IMR-90 (cell line): ENCODE measurements at regions not wholly inside any gene's neighbourhood (a gene's known extent, or its start where the extent isn't known, plus 50 kb on each side); places are given as distances from the start of the nearest gene placed in this dataset.
"Not testable (repeated sequence)": the region's sequence is repeated elsewhere in the genome, so short reads cannot be mapped to it uniquely, and the experiment has no call there.

Source experiments
- ATAC-seq: fragments of 200-7000 bp; cut with Tn5 transposase; 2 replicates; pipeline ENCODE4 v1.9.1; 2020; ENCODE audit warnings: low read depth, mild to moderate bottlenecking, moderate library complexity
- BruUV-seq: library from RNA; stranded (reverse); fragments of 400-500 nt; replicated peaks from 2 replicates; lab custom pipeline; 2021; lab: Mats Ljungman, UMichigan
- CTCF ChIA-PET: fragments of 300-600 bp; formaldehyde crosslinking; extraction: SDS; loops from one replicate; lab custom pipeline; 2021; ENCODE audit warnings: antibody characterized with exemption; lab: Yijun Ruan, JAX
- POLR2A ChIA-PET: fragments of 300-600 bp; sonication (Branson Sonifier 250); formaldehyde crosslinking; loops from one replicate; lab custom pipeline; 2022; ENCODE audit warnings: antibody characterized with exemption; ENCODE audit not compliant: unreplicated experiment; lab: Charles Lee
- DNase-seq: peaks from one replicate; pipeline ENCODE4 v3.0.0; 2013
- H2AFZ ChIP-seq: replicated peaks from 2 replicates; pipeline ENCODE3; 2013; ENCODE audit warnings: low read length, mild to moderate bottlenecking; ENCODE audit not compliant: poor library complexity
- H2AK5ac ChIP-seq: 2 replicates; pipeline ENCODE4 v1.6.1; 2013; ENCODE audit warnings: low read depth, low read length, inconsistent platforms
- H2AK9ac ChIP-seq: replicated peaks from 2 replicates; pipeline ENCODE3; 2013; ENCODE audit warnings: mild to moderate bottlenecking, low read depth, low read length, moderate library complexity; ENCODE audit not compliant: poor library complexity
- H2BK120ac ChIP-seq: 2 replicates; pipeline ENCODE4 v1.6.1; 2013; ENCODE audit warnings: low read depth, low read length, inconsistent platforms
- H2BK15ac ChIP-seq: 3 replicates; pipeline ENCODE4 v1.6.1; 2013; ENCODE audit warnings: low read depth, low read length, inconsistent platforms
- H2BK20ac ChIP-seq: 2 replicates; pipeline ENCODE4 v1.6.1; 2013; ENCODE audit warnings: low read depth, mild to moderate bottlenecking, inconsistent platforms, low read length, moderate library complexity
- H2BK5ac ChIP-seq: 2 replicates; pipeline ENCODE4 v1.6.1; 2013; ENCODE audit warnings: mild to moderate bottlenecking, low read depth, low read length, inconsistent platforms; ENCODE audit not compliant: poor library complexity, severe bottlenecking
- H3K14ac ChIP-seq: replicated peaks from 2 replicates; pipeline ENCODE4 v1.6.1; 2013; ENCODE audit warnings: low read depth, low read length, inconsistent platforms
- H3K18ac ChIP-seq: 2 replicates; pipeline ENCODE4 v1.6.1; 2013; ENCODE audit warnings: low read depth, low read length, control low read depth
- H3K23ac ChIP-seq: 2 replicates; pipeline ENCODE4 v1.6.1; 2013; ENCODE audit warnings: low read depth, low read length, inconsistent platforms
- H3K27ac ChIP-seq: 2 replicates; pipeline ENCODE4 v1.5.1; 2013; ENCODE audit warnings: mild to moderate bottlenecking, control low read depth, low read length; ENCODE audit not compliant: insufficient read depth
- H3K27me3 ChIP-seq: 2 replicates; pipeline ENCODE4 v1.6.1; 2013; ENCODE audit warnings: low read length; ENCODE audit not compliant: control insufficient read depth, insufficient read depth
- H3K36me3 ChIP-seq: 2 replicates; pipeline ENCODE4 v1.6.1; 2013; ENCODE audit warnings: low read length, mixed read lengths; ENCODE audit not compliant: control insufficient read depth, insufficient read depth
- H3K4ac ChIP-seq: 2 replicates; pipeline ENCODE4 v1.6.1; 2013; ENCODE audit warnings: low read depth, low read length, inconsistent platforms
- H3K4me1 ChIP-seq: 2 replicates; pipeline ENCODE4 v1.6.1; 2013; ENCODE audit warnings: low read length, mixed read lengths; ENCODE audit not compliant: control insufficient read depth, insufficient read depth
- H3K4me2 ChIP-seq: 2 replicates; pipeline ENCODE4 v1.6.1; 2013; ENCODE audit warnings: low read depth, mild to moderate bottlenecking, control low read depth, low read length, moderate library complexity
- H3K4me3 ChIP-seq: 2 replicates; pipeline ENCODE4 v1.5.1; 2013; ENCODE audit warnings: low read depth, mild to moderate bottlenecking, control low read depth, low read length, moderate library complexity; ENCODE audit not compliant: insufficient read depth
- H3K56ac ChIP-seq: 2 replicates; pipeline ENCODE4 v1.6.1; 2013; ENCODE audit warnings: low read length, inconsistent platforms; ENCODE audit not compliant: insufficient read depth; ENCODE audit errors: extremely low read depth
- H3K79me1 ChIP-seq, 2 experiments: 2 replicates each; pipeline ENCODE4 v1.6.1; 2013; ENCODE audit warnings: low read length in 2 of 2, inconsistent platforms in 1 of 2, low read depth in 1 of 2
- H3K9ac ChIP-seq: 2 replicates; pipeline ENCODE4 v1.6.1; 2013; ENCODE audit warnings: low read depth, low read length, control low read depth
- H3K9me1 ChIP-seq: 2 replicates; pipeline ENCODE4 v1.6.1; 2013; ENCODE audit warnings: low read length, inconsistent platforms; ENCODE audit not compliant: insufficient read depth
- H3K9me3 ChIP-seq: 2 replicates; pipeline ENCODE4 v1.6.1; 2013; ENCODE audit warnings: low read length; ENCODE audit not compliant: control insufficient read depth, insufficient read depth
- H4K20me1 ChIP-seq: 2 replicates; pipeline ENCODE4 v1.6.1; 2013; ENCODE audit warnings: low read length, inconsistent platforms; ENCODE audit not compliant: insufficient read depth
- H4K5ac ChIP-seq: 2 replicates; pipeline ENCODE4 v1.6.1; 2013; ENCODE audit warnings: mild to moderate bottlenecking, low read depth, low read length, control low read depth
- H4K8ac ChIP-seq, 2 experiments: 2 replicates each; pipeline ENCODE4 v1.6.1; 2013; ENCODE audit warnings: low read depth in 2 of 2, low read length in 2 of 2, control low read depth in 1 of 2, inconsistent platforms in 1 of 2
- H4K91ac ChIP-seq: 2 replicates; pipeline ENCODE4 v1.6.1; 2013; ENCODE audit warnings: low read depth, low read length, inconsistent platforms; ENCODE audit not compliant: insufficient read depth
- WGBS, 2 experiments: methylation state at CpG; one replicate each; pipeline versions ENCODE4 v1.1.5 to v1.1.7; 2013; ENCODE audit warnings: missing lambda C conversion rate in 2 of 2; ENCODE audit not compliant: insufficient read length in 1 of 2; ENCODE audit errors: extremely low coverage in 2 of 2; 5-methylcytosine and 5-hydroxymethylcytosine counted together
- dilution Hi-C: fragments of 300-500 bp; cut with HindIII; formaldehyde crosslinking; loops from one replicate; pipeline ENCODE4 v1.14.3; 2018; ENCODE audit warnings: low sequenced_read_pairs; ENCODE audit not compliant: unreplicated experiment
- in situ Hi-C: fragments of 300-500 bp; cut with MboI; formaldehyde crosslinking; loops from 3 replicates; pipeline ENCODE4 v1.14.3; 2019; ENCODE audit warnings: low sequenced_read_pairs, inconsistent platforms, mixed read lengths
- intact Hi-C: fragments of 100-400 bp; cut with micrococcal nuclease; formaldehyde crosslinking; loops from 2 replicates; pipeline ENCODE4 v1.10.0; 2022

- H4K91ac ChIP-seq, H3K14ac ChIP-seq, H3K27me3 ChIP-seq, H2AFZ ChIP-seq, H3K18ac ChIP-seq, intact Hi-C loops, H4K8ac ChIP-seq, H3K27ac ChIP-seq, H4K5ac ChIP-seq, POLR2A ChIA-PET, H3K4me1 ChIP-seq, H3K79me1 ChIP-seq, H2AK5ac ChIP-seq, H3K36me3 ChIP-seq, H2BK15ac ChIP-seq, H2BK20ac ChIP-seq, CTCF ChIA-PET, H3K4me3 ChIP-seq, H2AK9ac ChIP-seq, H2BK120ac ChIP-seq, H3K4ac ChIP-seq, ATAC-seq, H3K56ac ChIP-seq, H3K4me2 ChIP-seq, H3K9ac ChIP-seq, in situ Hi-C loops, H2BK5ac ChIP-seq, DNase-seq, dilution Hi-C loops, H3K23ac ChIP-seq, H3K9me1 ChIP-seq, H4K20me1 ChIP-seq, BruUV-seq: not testable (repeated sequence)
- peaks cover 15% of the 10 kb centered on the region for H3K9me3 ChIP-seq
- no CpG with 5 or more reads among the region's 2 CpGs for WGBS, 2 experiments
Measured at GRCh38 chr10:120213283-120213682, 243.7 kb upstream of the PLPP4 start.
